ENCODE measurements at regions not wholly inside any gene's neighbourhood (a gene's known extent, or its start where the extent isn't known, plus 50 kb on each side); places are given as distances from the start of the nearest gene placed in this dataset.
"Not testable (repeated sequence)": the region's sequence is repeated elsewhere in the genome, so short reads cannot be mapped to it uniquely, and the experiment has no call there.

DNA sequence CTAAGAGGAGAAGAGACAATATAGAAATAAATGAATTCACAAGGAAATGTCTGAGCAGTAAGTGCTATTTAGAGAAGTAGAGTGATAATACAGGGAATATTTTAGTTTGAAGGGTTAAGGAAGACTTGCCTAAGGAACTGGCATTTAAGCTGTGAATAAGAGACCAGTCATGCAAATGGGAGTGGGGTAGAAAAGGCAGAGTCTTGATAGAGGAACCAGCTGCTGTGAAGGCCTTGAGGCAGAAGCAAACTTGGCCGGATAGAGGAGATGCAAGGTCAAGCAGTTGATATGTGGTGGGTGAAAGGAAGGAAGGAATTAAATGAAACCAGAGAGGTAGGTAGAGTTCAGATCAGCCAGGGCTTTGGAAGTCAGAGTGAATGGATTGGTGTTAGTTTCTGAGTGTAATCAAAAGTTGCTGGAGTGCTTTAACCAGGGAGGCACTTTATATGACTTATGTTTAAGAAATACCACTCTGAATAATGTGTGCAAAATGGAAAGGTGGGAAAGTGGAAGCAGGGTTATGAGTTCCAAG lies 198.4 kb upstream of the SESN3 start:
- no peak for DNase-seq

DNA sequence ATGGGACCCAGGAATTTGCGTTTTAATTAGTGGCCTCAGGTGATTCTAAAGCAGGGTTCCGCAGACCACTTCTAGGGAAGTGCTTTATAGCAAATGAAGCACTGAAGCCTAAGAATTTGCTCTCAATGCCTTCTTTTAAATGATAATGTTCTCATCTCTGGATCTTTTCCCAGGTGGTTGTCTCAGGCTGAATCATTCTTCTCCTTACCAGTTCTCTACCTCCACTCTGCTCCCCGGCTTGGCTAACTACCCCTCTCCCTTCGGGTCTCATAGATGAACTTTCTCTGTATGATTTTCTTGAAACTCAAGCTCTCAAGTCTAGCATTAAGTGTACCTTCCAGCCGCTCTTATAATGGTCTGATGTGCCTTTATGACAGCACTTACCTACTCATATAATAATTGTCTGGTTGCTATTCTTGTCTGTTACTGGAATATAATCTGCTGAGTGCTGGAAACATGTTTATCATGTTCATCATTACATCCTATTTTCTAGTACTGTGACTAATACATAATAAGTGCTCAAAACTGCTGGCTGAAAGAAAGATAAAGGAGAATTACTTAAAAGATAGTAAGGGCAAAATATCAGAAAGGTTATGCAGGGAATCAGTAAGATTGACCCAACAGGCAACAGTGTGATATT lies 195.9 kb upstream of the SESN3 start:
- DNase-seq: no peak

DNA sequence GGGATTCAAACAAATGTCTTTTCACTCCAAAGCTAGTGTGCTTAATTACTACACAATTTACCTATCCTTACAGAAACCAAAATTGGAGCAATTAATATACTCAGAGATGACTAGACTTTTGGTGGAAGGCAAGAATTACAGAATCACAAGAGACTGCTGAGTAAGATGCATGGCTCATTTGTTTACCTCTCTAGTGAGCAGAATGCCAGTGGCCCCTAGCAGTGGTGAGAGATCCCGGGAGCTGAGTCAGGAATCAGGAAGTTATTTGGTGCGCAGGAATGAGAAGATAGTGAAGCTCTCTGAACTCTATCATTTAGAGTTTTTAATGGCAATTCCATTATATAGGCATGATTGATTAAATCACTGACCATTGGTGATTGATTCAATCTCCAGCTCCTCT lies 188.9 kb upstream of the SESN3 start:
- no peak for DNase-seq

DNA sequence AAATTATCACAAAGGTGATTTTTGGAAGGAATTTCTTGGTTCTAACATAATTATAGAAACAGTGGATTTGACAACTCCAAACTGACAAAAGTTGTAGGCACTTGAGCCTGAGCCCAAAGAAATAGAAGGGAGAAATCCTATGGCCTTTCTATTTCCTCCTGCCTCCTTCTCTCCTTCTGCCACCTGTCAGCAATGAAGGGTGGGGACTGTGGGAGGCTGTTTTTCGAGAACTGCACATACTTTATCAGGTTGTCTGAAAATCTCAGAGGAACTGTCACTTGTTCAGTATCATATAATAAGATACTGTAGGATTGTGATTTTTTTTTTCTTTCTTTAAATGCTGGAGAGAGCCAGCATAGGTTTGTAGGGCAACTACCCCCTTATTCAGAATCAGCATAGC lies 187.9 kb upstream of the SESN3 start:
- no peak for DNase-seq

DNA sequence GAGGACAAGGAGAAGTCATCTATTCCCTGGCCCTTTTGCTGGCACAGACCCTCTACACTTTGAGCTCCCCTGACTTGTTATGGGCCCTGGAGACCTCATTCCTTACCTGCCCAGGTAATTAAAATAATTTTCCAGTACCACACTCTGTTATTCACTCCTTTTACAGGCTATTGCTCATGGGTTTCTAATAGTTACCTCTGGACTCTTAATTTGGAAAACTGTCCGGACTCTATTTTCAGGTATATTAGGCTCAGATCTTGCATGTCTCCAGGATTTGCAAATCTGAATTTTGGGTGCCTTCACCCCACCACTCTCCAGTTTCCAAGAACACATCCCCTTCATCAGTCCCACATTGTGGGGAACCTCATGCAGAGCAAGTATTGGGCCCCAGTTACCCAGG lies 186.8 kb upstream of the SESN3 start:
- no peak for DNase-seq

DNA sequence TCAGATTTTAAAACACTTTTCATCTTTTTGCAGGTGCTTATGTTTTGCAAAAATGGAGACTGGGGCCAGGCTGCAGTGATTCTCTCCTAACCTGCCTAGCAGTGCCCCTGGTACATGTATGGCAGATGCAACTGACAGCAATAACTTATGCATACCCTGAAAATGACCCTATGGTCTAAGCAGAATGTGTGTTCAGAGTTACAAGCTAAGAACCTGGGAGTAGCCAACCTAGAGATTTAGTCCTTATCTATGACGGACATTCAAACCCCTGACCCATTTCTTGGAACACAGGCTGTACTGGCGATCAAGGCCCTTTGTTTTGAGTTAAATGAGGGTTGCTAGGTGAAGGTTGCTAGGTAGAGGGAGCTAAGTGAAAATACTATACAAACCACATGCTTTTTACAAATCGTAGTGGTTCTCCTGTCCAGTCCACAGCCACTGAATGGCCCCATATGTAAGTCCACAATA lies 184.9 kb upstream of the SESN3 start:
- DNase-seq: no peak

DNA sequence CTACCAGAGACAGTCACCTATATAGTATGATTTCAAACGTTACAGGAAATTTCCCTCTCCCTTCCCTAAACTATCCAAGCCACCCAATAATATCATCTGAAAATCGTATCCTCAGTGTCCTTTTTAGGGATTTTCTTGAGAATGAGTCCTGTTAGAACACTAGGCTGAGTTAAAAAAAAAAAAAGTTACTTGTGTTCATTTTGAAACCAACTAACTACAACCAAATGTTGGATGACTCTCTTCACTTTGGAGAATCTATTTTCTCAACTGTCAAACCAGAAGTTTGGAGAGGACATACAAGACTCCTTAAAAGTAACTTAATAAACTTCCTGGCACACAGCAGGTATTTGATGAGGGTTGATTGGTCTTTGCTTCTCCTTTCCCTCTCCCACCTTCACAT lies 183.2 kb upstream of the SESN3 start:
- DNase-seq: no peak

DNA sequence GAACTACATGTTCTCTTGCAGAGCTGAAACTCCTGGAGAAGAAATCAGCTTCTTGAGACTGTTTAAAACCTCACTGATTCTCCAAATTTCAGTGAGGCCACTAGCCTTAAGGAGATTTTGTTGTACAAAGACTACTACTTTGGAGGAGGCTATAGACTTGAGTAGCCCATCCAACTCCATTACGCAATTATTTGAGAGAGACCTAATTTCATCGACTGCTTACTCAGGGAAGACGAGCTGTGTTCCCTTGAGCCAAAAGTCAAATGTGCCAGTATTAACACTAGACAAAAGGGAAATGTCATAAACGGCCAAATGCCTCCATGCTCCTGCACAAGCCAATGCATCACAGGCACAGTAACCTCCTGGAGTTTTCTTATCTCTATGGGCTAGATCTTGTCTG lies 182.8 kb upstream of the SESN3 start:
- DNase-seq: no peak

DNA sequence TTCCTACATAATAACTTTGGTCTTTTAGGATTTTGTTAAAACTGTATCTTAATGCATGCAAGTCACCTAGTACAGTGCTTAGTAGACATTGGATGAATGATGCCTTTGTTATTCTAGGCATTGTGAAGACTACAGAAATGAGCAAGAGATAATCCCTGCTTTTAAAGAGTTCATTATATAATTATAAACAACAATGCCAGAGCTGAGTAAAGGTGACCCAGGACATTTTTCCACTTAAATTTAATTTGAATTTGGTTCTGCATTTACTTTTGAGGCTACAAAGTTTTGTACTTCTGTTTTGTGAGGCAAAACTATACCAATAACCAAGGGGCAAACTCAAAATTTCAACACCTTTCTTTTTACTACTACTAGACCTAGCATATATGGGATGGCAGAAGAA lies 182.0 kb upstream of the SESN3 start:
- no peak for DNase-seq

DNA sequence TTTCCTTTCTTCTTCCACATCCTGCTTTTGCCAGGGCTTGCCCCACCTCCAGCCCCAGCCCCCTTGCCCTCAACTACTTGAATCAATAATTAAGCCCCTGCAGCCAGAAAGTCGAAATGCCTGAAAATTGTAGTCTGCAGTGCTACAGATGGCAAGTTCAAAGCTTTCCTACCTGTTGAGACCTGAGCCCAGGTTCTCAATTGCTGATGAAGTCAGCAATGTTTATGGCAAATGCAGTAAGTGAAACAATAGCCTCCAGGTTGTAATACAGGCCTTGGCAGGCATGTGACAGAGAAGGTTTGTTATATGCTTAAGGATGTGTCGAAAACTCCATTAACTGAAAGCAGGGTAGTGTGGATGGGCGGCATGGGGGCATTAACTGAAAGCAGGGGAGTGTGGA lies 181.1 kb upstream of the SESN3 start:
- no peak for DNase-seq

DNA sequence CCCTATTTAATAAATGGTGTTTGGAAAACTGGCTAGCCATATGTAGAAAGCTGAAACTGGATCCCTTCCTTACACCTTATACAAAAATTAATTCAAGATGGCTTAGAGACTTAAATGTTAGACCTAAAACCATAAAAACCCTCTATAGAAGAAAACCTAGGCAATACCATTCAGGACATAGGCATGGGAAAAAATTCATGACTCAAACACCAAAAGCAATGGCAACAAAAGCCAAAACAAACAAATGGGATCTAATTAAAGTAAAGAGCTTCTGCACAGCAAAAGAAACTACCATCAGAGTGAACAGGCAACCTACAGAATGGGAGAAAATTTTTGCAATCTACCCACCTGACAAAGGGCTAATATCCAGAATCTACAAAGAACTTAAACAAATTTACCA lies 179.7 kb upstream of the SESN3 start:
- DNase-seq: not testable (repeated sequence)

DNA sequence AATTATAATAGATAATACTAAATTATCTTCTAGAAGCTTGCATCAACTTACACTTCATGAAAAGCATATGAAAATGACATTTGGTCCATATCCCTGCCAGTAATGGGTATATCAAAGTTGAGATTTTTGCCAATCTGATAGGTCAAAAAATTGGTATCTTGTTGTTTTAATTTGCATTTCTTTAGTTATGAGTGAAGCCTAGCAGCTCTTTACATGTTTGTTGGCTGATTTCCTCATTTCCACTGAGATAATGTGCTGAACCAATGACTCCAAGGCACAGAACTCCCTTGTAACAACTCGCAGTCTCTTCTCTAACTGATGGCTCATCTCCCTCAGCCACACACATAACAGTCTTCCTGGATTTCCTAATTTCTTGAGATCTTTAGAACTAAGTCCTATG lies 175.3 kb upstream of the SESN3 start:
- DNase-seq: no peak

DNA sequence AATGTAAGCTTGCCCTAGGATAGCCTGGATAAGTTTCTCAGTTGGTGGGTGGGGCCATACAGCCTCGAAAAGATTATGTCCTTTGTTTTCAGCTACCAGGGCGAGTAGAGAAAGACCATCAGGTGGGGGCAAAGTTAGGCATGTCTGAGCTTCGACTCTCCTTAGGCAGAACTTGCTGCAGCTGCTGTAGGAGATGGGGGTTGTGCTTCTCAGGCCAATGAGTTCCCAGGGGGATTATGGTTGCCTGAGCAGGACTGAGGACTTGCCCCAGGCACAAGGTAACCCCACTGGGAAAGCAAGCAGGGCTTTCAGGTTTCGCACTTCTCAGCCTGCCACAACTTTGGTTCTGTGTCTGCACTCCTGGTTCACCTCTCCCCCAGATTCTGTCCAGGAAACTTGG lies 173.4 kb upstream of the SESN3 start:
- no peak for DNase-seq

DNA sequence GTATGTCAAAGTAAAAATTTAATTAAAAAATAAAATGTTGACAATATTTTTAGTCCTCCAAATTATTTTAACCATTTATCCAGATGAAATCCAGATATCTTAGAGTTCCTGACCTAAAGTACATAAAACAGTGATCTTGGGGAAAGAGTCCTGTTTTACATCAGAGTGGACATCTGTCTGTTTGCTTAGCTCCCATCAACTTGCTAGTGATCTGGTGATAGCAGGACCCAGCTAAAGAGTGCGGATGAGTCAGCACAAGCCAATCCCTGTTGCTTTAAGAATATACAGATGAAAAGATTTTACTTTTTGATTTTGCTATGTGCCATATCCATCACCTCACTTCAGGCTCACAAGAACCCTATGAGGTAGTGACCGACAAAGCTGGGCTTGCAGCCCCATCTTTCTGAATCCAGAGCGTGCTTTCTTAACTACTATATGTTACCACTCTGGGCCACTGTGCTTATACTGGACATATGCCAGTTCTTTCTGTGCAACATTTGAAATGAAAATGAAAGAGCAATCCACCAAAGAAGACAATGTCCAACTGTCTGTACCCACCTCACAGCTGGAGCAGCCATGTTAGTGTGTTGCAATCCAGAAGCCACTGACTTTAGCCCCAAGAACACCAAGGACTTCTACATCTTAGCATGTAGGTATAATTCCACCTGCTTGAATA lies 167.6 kb upstream of the SESN3 start:
- DNase-seq: no peak

DNA sequence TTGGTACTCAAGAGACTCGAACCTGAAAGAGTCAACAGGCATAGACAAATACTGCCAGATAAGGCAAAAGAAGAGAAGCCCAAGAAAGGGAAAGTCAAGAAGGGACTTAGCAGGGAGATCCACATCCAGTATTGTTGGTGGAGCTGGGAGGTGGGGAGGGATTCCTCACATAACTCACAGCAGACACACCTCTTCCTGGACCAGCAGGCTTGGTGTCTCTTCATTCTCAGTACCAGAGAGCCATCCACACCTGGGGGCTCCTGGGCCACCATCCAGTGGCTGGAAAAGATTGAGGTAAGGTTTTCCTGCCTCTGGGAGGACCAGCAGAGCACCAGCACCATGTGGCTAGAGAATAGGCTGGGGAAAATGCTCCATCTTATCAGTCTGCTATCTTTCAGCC lies 161.6 kb upstream of the SESN3 start:
- no peak for DNase-seq

DNA sequence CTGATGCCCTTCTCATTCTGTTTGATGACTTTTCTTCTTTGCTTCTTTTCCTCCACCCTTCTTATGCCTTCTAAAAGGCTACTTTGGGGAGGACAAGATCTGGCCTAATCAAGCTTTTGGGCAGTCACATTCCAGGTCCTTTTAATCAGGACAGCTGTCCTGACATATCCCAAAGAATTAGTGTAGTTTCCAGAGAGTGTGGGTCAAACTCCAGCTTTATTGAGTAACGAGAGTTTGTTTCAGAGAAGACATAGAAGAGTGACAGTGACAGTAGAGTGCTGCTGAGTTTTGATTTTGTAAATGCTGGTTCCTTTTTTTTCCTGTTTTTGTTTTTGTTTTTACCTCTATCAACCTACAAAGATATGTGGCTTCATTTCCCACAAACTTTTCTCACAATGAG lies 158.4 kb upstream of the SESN3 start:
- no peak for DNase-seq

DNA sequence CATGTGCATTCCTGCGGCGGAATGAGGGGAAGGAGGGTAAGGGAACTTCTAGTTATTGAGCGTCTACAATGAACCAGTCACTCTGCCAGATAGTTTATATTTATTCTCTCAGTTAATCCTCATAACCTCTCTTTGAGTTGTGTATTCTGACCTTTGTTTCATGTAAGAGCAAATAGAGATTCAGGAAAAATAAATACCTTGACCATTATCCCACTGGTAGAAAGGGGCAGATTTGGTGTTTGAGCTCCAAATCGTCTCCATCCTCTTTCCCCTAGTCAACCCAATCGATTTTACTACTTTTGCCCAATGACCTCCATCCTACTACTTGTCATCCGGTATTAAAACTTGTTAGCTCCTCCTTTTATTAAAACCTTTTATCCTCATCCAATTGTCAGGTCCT lies 157.1 kb upstream of the SESN3 start:
- no peak for DNase-seq

DNA sequence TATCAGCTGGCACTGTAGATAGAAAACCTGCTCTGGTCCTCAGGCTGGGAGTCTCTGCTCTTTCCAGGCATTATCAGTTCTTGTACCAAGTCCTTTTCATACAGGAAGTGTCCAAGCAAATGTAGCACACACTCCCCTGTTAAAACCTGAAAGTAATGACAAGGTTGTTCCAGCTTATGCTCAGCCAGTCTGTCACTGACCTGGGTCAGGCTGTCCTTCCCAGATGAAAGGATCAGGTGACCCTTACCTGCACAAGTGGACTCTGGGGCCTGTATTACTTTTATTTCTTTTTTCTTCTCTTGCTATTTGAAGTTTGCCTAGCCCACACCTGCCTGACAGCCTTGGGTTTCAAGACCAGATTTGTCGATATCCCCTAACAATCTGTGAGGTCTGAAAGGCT lies 156.3 kb upstream of the SESN3 start:
- no peak for DNase-seq

DNA sequence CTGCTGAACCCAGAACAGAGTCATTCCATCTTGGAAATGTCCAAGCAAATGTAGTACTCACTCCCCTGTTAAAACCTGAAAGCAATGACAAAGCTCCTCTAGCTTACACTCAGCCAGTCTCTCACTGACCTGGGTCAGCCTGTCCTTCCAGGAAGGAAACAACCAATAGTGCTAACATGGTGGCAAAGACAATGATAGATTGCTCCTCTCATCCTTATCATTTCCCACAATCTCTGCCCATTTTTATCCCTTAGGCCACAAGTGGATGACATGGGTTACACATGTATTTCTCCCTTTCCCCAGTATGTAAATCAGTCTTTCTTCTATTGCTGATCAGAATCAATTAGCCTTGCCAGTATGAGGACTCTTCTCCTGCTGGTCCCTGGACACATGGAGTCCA lies 154.6 kb upstream of the SESN3 start:
- DNase-seq: no peak

DNA sequence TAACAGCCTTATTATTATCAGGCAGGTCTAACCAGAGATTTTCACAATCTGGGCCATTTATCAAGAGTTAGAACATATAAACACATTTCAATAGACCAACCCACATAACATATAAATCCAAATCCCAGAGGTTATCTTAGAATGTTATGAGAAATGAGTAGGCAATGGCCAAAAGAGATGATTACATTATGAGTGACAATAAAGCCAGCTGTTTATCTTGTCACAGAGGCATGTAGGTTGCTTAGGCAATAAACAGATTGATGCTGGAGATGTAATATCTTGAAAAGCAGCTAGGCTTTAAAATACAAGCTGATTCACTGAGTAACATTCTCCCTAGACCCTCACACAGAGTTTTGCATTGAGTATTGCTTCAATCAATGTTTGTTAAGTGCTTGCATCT lies 148.5 kb upstream of the SESN3 start:
- no peak for DNase-seq

DNA sequence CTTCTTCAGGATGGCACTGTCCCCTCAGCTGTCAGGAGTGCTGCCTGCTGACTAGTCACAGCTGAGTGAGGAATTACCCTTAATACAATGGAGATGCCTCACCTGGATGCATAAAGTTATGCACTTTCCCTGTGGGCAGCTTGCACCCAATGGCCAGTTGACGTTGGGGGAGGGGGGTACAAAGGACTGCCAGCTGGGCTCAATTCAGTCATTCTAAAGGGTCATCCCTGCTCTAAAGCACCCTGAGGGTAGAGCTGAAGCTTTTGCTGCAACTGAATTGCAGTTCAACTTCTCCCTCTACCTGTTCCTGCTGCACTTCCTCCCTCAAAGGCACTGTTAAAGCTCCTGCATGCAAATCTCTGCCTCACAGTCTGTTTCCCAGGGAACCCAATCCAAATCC lies 147.8 kb upstream of the SESN3 start:
- DNase-seq: no peak

DNA sequence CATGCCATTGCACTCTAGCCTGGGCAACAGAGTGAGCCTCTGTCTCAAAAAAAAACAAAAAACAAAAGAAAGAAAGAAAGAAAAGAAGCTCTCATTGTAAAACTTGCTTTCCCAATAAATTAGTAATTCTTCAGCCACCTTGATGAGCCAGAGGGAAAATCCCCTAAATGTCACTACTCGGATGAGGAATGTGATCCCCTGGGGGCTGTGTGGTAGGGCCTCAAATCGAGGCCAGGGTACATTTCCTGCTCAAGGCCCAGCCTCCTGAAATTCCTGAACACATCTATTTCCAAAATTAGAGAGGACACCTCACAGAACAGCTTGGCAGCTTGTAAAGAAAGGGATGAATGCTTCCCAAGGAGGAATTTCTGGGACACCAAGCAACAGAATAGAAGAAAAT lies 147.1 kb upstream of the SESN3 start:
- DNase-seq: no peak

DNA sequence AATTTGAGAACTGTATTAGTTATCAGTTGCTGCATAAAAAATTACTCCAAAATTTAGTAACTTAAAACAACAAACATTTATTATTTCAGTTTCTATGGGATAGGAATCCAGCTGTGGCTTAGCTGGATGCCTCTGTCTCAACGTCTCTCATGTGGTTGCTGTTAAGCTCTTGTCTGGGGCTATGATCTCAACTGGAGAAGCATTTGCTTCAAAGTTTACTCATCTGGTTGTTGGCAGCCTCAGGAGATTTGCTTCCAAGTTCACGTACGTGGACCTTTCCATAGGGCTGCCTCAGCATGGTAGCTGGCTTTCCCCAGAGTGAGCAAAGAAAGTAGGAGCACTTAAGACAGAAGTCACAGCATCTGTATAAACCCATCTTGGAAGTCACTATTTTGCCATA lies 144.9 kb upstream of the SESN3 start:
- no peak for DNase-seq

DNA sequence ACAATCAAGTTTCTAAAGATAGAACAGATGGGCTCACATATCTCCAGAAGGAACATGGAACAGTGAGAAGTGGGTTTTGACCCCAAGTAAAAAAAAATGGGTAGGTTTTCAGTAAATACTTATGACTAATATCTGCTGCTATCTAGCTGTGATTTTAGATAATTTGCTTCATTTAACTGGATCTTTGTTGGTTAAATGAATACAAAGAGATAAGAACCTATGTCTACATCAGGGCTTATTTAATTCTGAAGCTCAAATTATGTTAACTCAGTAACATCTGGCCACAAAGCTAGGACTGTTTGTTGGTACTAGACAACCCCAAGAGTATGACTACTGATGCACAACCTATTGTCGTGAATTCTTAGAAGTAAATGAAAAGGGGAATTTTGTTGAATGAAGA lies 144.4 kb upstream of the SESN3 start:
- DNase-seq: no peak

DNA sequence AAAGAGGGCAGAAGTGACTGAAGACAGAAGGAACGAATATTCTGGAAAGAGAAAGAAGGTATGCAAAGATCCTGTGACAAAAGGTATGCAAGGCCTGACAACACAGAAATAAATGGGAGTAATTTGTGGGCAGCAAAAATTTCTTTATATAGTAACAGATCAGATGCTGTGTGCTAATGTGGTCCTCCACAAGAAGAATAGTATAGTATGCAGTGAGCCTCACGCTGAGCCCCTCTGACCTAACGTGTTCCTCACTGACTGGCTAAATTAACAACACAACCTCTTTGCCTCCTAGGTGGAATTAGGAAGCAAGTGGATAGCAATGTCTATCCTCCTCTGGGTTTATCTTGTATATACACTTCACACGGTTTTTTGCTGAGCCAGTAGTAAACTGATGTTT lies 143.1 kb upstream of the SESN3 start:
- DNase-seq: no peak

All from stimulated activated CD4-positive, alpha-beta T cell treated with anti-CD3 and anti-CD28 coated beads, Interleukin-12 subunit alpha, Interleukin-12 subunit beta, amount 100 ng/mL, for 4 hours (primary cell).